Gastrocnemius medialis (tissue), 4 donors: ENCODE measurements at regions not wholly inside any gene's neighbourhood (a gene's known extent, or its start where the extent isn't known, plus 50 kb on each side); places are given as distances from the start of the nearest gene placed in this dataset.

ENCODE experiments used
- POLR2A ChIP-seq, 2 donors: fragments of 450-650 bp; IDR thresholded peaks; one replicate each; pipeline ENCODE4 v1.6.1; 2017; ENCODE audit warnings: antibody characterized with exemption in 2 of 2, mild to moderate bottlenecking in 2 of 2, moderate library complexity in 2 of 2
- TF ChIP-seq, protein P1 (sequence below), 5 experiments: fragments of 450-650 bp in 3 of 5; fragments of 200-600 bp in 2 of 5; sonication (generic) in 2 of 5; IDR thresholded peaks in 4 of 5; conservative IDR thresholded peaks in 1 of 5; 1 replicate in 4 of 5; 2 replicates in 1 of 5; pipeline ENCODE4 v1.5.1; 2016 to 2019; ENCODE audit warnings: antibody characterized with exemption in 5 of 5, mild to moderate bottlenecking in 3 of 5, moderate library complexity in 3 of 5

DNA sequence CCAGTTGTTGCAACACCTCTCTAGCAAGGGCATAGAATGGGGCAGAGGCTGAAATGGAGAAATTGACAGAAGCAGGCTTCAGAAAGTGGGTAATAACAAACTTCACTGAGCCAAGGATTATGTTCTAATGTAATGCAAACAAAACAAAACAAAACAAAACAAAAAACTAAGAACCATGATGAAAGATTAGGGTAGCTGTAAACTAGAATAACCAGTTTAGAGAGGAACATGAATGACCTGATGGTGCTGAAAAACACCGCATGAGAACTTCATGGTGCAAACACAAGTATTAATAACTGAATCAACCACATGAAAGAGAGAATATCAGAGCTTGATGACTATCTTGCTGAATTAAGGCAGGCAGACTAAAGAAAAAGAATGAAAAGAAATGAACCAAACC, 1707.7 kb downstream of the BRINP3 start:
- no peak for TF ChIP-seq POLR2A (IDR thresholded peaks at IDR 0.05)
- TF ChIP-seq, protein P1, sequence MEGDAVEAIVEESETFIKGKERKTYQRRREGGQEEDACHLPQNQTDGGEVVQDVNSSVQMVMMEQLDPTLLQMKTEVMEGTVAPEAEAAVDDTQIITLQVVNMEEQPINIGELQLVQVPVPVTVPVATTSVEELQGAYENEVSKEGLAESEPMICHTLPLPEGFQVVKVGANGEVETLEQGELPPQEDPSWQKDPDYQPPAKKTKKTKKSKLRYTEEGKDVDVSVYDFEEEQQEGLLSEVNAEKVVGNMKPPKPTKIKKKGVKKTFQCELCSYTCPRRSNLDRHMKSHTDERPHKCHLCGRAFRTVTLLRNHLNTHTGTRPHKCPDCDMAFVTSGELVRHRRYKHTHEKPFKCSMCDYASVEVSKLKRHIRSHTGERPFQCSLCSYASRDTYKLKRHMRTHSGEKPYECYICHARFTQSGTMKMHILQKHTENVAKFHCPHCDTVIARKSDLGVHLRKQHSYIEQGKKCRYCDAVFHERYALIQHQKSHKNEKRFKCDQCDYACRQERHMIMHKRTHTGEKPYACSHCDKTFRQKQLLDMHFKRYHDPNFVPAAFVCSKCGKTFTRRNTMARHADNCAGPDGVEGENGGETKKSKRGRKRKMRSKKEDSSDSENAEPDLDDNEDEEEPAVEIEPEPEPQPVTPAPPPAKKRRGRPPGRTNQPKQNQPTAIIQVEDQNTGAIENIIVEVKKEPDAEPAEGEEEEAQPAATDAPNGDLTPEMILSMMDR (IDR thresholded peaks at IDR 0.05 in 4 of 5, conservative IDR thresholded peaks at IDR 0.05 in 1 of 5) = no peak
